GM10266 (cell line): ENCODE measurements at regions not wholly inside any gene's neighbourhood (a gene's known extent, or its start where the extent isn't known, plus 50 kb on each side); places are given as distances from the start of the nearest gene placed in this dataset.

Experiments
- DNase-seq: peaks from one replicate; pipeline ENCODE4 v3.0.0; 2012; ENCODE audit errors: extremely low spot score
- CTCF ChIP-seq: IDR thresholded peaks from 2 replicates; pipeline ENCODE4 v1.5.1; 2012; ENCODE audit warnings: mild to moderate bottlenecking, low read depth; ENCODE audit not compliant: control insufficient read depth, insufficient read depth; ENCODE audit errors: missing control alignments

- DNase-seq = no peak
- TF ChIP-seq CTCF = no peak
Measured at GRCh38 chr5:124626053-124626452, 120.4 kb downstream of the ZNF608 start.

GRCh38 chr5:124623265-124623664 lies 123.2 kb downstream of the ZNF608 start:
- TF ChIP-seq CTCF = no peak
- DNase-seq = no peak

GRCh38 chr5:124622851-124623250 lies 123.6 kb downstream of the ZNF608 start:
- no peak for TF ChIP-seq CTCF
- no peak for DNase-seq

GRCh38 chr5:124621279-124621678 lies 125.2 kb downstream of the ZNF608 start:
- DNase-seq = no peak

GRCh38 chr5:124620743-124621142 lies 125.7 kb downstream of the ZNF608 start:
- no peak for TF ChIP-seq CTCF
- DNase-seq = no peak

More at GRCh38 chr5:124621279-124621678, 125.2 kb downstream of the ZNF608 start:
- no peak for TF ChIP-seq CTCF

- no peak for TF ChIP-seq CTCF
- no peak for DNase-seq
Measured at GRCh38 chr5:124619121-124619520, 127.3 kb downstream of the ZNF608 start.

- DNase-seq = no peak
- no peak for TF ChIP-seq CTCF
Measured at GRCh38 chr5:124617787-124618186, 128.7 kb downstream of the ZNF608 start.
